Cardiac fibroblast (primary cell): ENCODE measurements at regions not wholly inside any gene's neighbourhood (a gene's known extent, or its start where the extent isn't known, plus 50 kb on each side); places are given as distances from the start of the nearest gene placed in this dataset.

Experiments used
- DNase-seq, 2 donors: peaks; one replicate each; pipeline versions ENCODE4 v3.0.0 to v3.0.0-alpha.2; 2010; ENCODE audit warnings: low read depth in 2 of 2
- H3K4me3 ChIP-seq, 2 donors: replicated peaks in 1 of 2; 1 replicate in 1 of 2; 2 replicates in 1 of 2; pipeline ENCODE4 v1.5.1; 2011; ENCODE audit warnings: low read depth in 2 of 2, low read length in 2 of 2, mild to moderate bottlenecking in 2 of 2, moderate library complexity in 1 of 2
- CTCF ChIP-seq: IDR thresholded peaks from one replicate; pipeline ENCODE4 v1.5.1; 2011; ENCODE audit warnings: low read depth, mild to moderate bottlenecking, low read length, inconsistent platforms

GRCh38 chr21:27475363-27475955 lies 508.6 kb upstream of the ADAMTS5 start:
- DNase-seq = no peak

GRCh38 chr21:27467366-27467765 lies 500.5 kb upstream of the ADAMTS5 start:
- no peak for TF ChIP-seq CTCF
- no peak overlapping the region for H3K4me3 ChIP-seq
- DNase-seq = no peak

More at GRCh38 chr21:27475363-27475955, 508.6 kb upstream of the ADAMTS5 start:
- no peak overlapping the region for H3K4me3 ChIP-seq
- no peak for TF ChIP-seq CTCF

GRCh38 chr21:27466140-27466539 lies 499.3 kb upstream of the ADAMTS5 start:
- peak; percentile 21 for TF ChIP-seq CTCF
- DNase-seq = peak; percentile 9 to 21
- H3K4me3 ChIP-seq = no peak overlapping the region

GRCh38 chr21:27464648-27465047 lies 497.8 kb upstream of the ADAMTS5 start:
- no peak for DNase-seq
- no peak for TF ChIP-seq CTCF
- no peak overlapping the region for H3K4me3 ChIP-seq

GRCh38 chr21:27462726-27463125 lies 495.8 kb upstream of the ADAMTS5 start:
- no peak for DNase-seq
- no peak overlapping the region for H3K4me3 ChIP-seq
- no peak for TF ChIP-seq CTCF

- no peak for DNase-seq
Measured at GRCh38 chr21:27454234-27454633, 487.3 kb upstream of the ADAMTS5 start.

More at GRCh38 chr21:27454234-27454633, 487.3 kb upstream of the ADAMTS5 start:
- TF ChIP-seq CTCF = no peak
- H3K4me3 ChIP-seq = no peak overlapping the region
